Prostate gland (tissue), 2 donors: ENCODE measurements at regions not wholly inside any gene's neighbourhood (a gene's known extent, or its start where the extent isn't known, plus 50 kb on each side); places are given as distances from the start of the nearest gene placed in this dataset.

Experiments
- DNase-seq: peaks from one replicate; pipeline ENCODE4 v3.0.0-alpha.2; 2019; ENCODE audit warnings: low spot score
- H3K27ac ChIP-seq, 2 donors: fragments of 200-600 bp; sonication (generic); 2 replicates each; pipeline ENCODE4 v1.5.1; 2017 to 2019
- H3K27me3 ChIP-seq: fragments of 200-600 bp; sonication (generic); replicated peaks from 2 replicates; pipeline ENCODE4 v1.5.1; 2019; ENCODE audit not compliant: insufficient read depth
- H3K36me3 ChIP-seq, 2 donors: fragments of 200-600 bp; sonication (generic); 1 replicate in 1 of 2; 2 replicates in 1 of 2; pipeline versions ENCODE4 v1.5.1 to v1.8.1; 2017 to 2019
- H3K4me1 ChIP-seq: fragments of 200-600 bp; sonication (generic); replicated peaks from 2 replicates; pipeline ENCODE4 v1.5.1; 2019
- H3K4me3 ChIP-seq, 2 donors: fragments of 200-600 bp; sonication (generic); 2 replicates each; pipeline ENCODE4 v1.5.1; 2017 to 2019
- H3K9me3 ChIP-seq: fragments of 200-600 bp; sonication (generic); 2 replicates; pipeline ENCODE4 v1.5.1; 2017
- CTCF ChIP-seq, 4 experiments: fragments of 200-600 bp in 2 of 4; fragments of 450-650 bp in 2 of 4; sonication (generic) in 2 of 4; IDR thresholded peaks; 1 replicate in 3 of 4; 2 replicates in 1 of 4; pipeline ENCODE4 v1.5.1; 2016 to 2019; ENCODE audit warnings: antibody characterized with exemption in 4 of 4, mild to moderate bottlenecking in 2 of 4, moderate library complexity in 2 of 4
- POLR2A ChIP-seq: fragments of 450-650 bp; IDR thresholded peaks from one replicate; pipeline ENCODE4 v1.6.1; 2016; ENCODE audit warnings: antibody characterized with exemption, mild to moderate bottlenecking
- POLR2AphosphoS5 ChIP-seq: sonication (generic); formaldehyde crosslinking; IDR thresholded peaks from one replicate; pipeline ENCODE4 v1.6.1; 2017; ENCODE audit warnings: antibody characterized with exemption
- WGBS: methylation state at CpG from one replicate; pipeline ENCODE4 v1.1.5; 2018; 5-methylcytosine and 5-hydroxymethylcytosine counted together
- intact Hi-C: fragments of 100-400 bp; cut with DNase I; formaldehyde crosslinking; loops from one replicate; pipeline ENCODE4 v1.14.2; 2022

DNA sequence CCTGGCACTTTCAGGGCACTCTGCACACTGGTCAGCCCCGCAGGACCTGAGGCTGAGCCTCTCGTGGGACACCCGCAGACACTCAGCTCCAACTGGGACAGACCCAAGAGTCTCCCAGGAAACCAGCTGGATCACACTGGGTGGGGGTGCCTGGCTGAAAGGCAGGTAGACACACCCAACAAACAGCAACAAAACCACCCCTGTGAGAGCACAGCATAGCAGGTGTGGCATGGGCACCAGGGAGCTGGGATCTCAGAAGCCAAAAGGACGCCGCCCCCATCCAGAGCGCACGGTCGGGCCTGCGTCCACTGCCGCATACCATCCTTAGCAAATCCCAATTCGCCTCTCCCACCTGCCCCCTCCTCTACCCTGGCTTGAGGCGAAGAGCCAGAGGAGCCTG is 154.2 kb upstream of the LINGO1 start:
- Histone ChIP-seq H3K4me3 (no peak overlapping the region), H3K27me3 (no peaks in the 10 kb centered on the region), H3K27ac (no peak overlapping the region), H3K9me3 (no peaks in the 10 kb centered on the region), H3K36me3 (no peaks in the 10 kb centered on the region), H3K4me1 (no peaks in the 10 kb centered on the region)
- TF ChIP-seq CTCF (IDR thresholded peaks at IDR 0.05) (no peak), POLR2A (no peak), POLR2AphosphoS5 (no peak)
- 60% methylated on average over 11 of the region's 12 CpGs for WGBS
- intact Hi-C loops, result no loop called here
- no peak for DNase-seq

DNA sequence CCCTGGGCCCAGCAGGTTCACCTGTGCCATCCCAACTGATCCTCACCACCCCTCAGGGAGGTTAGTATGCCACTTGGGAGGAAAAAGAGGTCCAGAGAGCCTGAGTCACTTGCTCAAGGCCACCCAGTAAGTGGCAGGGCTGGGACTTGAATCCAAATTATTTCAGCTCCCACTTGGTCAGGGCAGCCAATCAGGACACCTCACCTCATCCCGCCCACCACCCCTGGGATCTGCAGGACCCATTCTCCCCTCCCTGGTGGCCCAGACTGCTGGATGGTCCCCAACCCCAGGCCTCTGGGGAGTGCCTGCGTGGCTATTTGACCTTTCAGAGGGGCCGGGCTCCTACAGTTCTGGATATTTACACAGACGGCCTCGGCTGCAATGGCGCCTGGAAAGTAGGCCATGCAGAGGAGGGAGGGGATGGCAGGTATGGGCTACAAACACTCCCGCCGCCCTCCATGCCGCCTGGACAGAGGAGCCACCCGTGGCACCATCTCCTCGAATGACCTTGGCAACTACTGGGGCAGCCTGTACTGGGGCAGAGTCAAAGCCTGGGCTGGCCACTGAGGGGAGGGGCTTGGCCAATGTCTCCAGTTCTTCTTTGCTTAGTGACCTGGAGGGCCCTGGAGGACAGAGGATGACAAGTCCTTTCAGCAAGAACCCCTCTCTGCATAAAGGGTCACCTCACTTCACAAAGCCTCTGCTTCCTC is 153.6 kb upstream of the LINGO1 start:
- TF ChIP-seq POLR2AphosphoS5 (no peak), POLR2A (no peak), CTCF (IDR thresholded peaks at IDR 0.05) (no peak)
- intact Hi-C loops, result no loop called here
- Histone ChIP-seq H3K4me3 (no peak overlapping the region), H3K9me3 (no peaks in the 10 kb centered on the region), H3K27ac (no peak overlapping the region), H3K4me1 (no peaks in the 10 kb centered on the region), H3K27me3 (no peaks in the 10 kb centered on the region), H3K36me3 (no peaks in the 10 kb centered on the region)
- DNase-seq, result no peak
- 78% methylated on average over 11 of the region's 11 CpGs for WGBS

GRCh38 chr15:77784361-77785292 is 151.9 kb upstream of the LINGO1 start:
- H3K27ac ChIP-seq, result no peak overlapping the region
- no peaks in the 10 kb centered on the region for H3K27me3 ChIP-seq
- TF ChIP-seq POLR2AphosphoS5, result no peak
- peak in 1 of 4 experiments; percentile 14 for TF ChIP-seq CTCF (IDR thresholded peaks at IDR 0.05)
- H3K4me3 ChIP-seq, result no peak overlapping the region
- H3K9me3 ChIP-seq, result no peaks in the 10 kb centered on the region
- H3K36me3 ChIP-seq, result no peaks in the 10 kb centered on the region
- no peaks in the 10 kb centered on the region for H3K4me1 ChIP-seq
- intact Hi-C loops, result no loop called here
- WGBS, result 62% methylated on average over 11 of the region's 11 CpGs
- no peak for DNase-seq

DNA sequence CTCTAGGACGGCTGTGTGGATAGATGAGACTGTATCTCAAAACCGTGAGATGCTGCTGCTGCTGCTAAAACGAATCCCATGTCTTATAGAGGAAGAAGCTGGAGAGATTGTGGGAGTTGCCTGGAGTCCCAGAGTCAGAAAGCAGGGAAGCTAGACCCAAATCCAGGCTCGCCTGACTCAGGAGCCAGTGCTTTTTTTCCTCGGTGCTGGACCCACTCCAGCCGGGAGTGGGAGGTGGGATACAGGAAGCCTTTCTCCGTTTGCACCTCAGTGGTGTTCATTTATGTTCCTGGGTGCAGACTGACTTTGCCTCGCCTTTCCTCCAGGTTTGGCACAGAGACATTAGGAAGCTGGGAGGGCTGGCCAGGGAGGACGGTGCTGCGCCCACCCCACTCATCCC is 150.9 kb upstream of the LINGO1 start:
- DNase-seq, result no peak
- H3K4me1 ChIP-seq, result no peaks in the 10 kb centered on the region
- no peaks in the 10 kb centered on the region for H3K27me3 ChIP-seq
- no peaks in the 10 kb centered on the region for H3K9me3 ChIP-seq
- H3K4me3 ChIP-seq, result no peak overlapping the region
- intact Hi-C loops, result no loop called here
- 44% methylated on average over 10 of the region's 10 CpGs for WGBS
- TF ChIP-seq POLR2AphosphoS5 (no peak), POLR2A (no peak), CTCF (IDR thresholded peaks at IDR 0.05) (no peak)
- no peaks in the 10 kb centered on the region for H3K36me3 ChIP-seq
- no peak overlapping the region for H3K27ac ChIP-seq
